ENCODE measurements at regions not wholly inside any gene's neighbourhood (a gene's known extent, or its start where the extent isn't known, plus 50 kb on each side); places are given as distances from the start of the nearest gene placed in this dataset.

DNA sequence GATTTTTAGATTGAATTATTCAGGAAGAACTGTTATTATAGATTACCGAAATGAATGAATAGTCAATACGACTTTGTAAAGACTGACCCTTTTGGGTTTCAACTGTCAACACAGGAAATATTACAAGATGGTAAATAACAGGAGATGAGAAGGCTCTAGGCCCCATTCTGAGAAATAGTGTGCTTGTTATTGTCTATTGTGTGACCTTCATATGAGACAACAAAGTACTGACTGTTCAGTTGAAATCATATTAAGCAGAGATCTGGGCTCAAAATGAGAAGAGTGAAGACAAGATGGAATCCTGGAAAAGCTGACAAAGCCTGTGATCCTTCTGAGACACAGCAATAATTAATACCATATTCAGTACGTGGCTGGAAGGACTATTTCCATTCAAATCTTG is 503.8 kb downstream of the INHBA start:
- Histone ChIP-seq H2AFZ (ENCODE audit: low read length) (no peak overlapping the region), H3K9me3 (ENCODE audit: low read depth, low read length) (no peaks in the 10 kb centered on the region), H3K4me1 (ENCODE audit: insufficient read depth, low read length) (no peaks in the 10 kb centered on the region), H3K27ac (ENCODE audit: low read depth, low read length) (no peak overlapping the region), H3K4me3 (ENCODE audit: insufficient read depth, low read length) (no peak overlapping the region), H3K4me2 (ENCODE audit: insufficient read depth, low read length) (no peak overlapping the region), H3K36me3 (ENCODE audit: insufficient read depth, low read length) (no peaks in the 10 kb centered on the region), H3K27me3 (ENCODE audit: insufficient read depth, low read length) (no peaks in the 10 kb centered on the region), H4K20me1 (ENCODE audit: insufficient read depth, low read length) (no peaks in the 10 kb centered on the region), H3K79me2 (ENCODE audit: insufficient read depth, low read length) (no peaks in the 10 kb centered on the region)
- DNase-seq (ENCODE audit: insufficient read length, low spot score, missing footprints): no peak
- TF ChIP-seq, protein P1, sequence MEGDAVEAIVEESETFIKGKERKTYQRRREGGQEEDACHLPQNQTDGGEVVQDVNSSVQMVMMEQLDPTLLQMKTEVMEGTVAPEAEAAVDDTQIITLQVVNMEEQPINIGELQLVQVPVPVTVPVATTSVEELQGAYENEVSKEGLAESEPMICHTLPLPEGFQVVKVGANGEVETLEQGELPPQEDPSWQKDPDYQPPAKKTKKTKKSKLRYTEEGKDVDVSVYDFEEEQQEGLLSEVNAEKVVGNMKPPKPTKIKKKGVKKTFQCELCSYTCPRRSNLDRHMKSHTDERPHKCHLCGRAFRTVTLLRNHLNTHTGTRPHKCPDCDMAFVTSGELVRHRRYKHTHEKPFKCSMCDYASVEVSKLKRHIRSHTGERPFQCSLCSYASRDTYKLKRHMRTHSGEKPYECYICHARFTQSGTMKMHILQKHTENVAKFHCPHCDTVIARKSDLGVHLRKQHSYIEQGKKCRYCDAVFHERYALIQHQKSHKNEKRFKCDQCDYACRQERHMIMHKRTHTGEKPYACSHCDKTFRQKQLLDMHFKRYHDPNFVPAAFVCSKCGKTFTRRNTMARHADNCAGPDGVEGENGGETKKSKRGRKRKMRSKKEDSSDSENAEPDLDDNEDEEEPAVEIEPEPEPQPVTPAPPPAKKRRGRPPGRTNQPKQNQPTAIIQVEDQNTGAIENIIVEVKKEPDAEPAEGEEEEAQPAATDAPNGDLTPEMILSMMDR (IDR thresholded peaks at IDR 0.05; ENCODE audit: extremely low read depth, low read depth, low read length): no peak

DNA sequence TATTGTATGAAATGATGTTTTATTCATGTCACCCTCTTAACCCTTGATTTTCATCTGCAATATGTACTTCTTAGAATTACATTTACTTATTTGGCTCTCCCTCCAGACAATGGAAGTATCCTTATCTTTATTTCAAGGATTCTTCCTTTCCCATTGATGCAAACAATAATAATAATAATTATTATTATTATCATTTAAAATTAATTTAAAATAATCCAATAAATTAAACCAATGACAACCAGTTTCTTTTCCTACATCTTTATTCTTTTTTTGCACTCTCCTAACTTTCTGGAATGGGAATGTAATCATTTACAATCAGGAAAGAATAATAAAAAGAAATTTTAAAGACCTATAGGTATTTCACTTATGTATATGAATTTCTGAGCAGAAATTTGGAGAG is 504.4 kb downstream of the INHBA start:
- DNase-seq (ENCODE audit: insufficient read length, low spot score, missing footprints): no peak
- TF ChIP-seq, protein P1 (IDR thresholded peaks at IDR 0.05; ENCODE audit: extremely low read depth, low read depth, low read length): no peak
- no peak overlapping the region for H2AFZ ChIP-seq (ENCODE audit: low read length)

DNA sequence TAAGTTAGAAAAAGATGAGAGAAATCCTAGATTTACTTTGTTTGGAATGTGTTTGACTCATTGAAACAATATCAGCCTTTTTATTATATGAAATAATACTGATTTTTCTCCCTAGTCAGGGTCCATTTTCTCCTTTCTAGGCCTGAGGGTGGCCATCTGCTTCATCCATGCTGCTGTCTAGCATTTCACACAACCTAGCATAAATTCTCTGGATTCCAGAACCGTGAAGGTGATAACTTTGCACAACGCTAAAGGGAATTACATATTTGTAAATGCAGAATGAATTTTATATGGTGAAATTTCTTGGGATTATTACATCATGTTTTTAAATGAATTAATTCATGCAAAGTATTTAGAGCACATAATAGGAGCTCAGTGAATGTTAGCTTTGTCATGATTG is 505.1 kb downstream of the INHBA start:
- no peaks in the 10 kb centered on the region for H3K4me1 ChIP-seq (ENCODE audit: insufficient read depth, low read length)
- H3K27ac ChIP-seq (ENCODE audit: low read depth, low read length): no peak overlapping the region
- TF ChIP-seq, protein P1 (IDR thresholded peaks at IDR 0.05; ENCODE audit: extremely low read depth, low read depth, low read length): no peak
- no peaks in the 10 kb centered on the region for H3K36me3 ChIP-seq (ENCODE audit: insufficient read depth, low read length)
- H3K27me3 ChIP-seq (ENCODE audit: insufficient read depth, low read length): no peaks in the 10 kb centered on the region
- no peak overlapping the region for H3K4me2 ChIP-seq (ENCODE audit: insufficient read depth, low read length)
- no peak overlapping the region for H2AFZ ChIP-seq (ENCODE audit: low read length)
- H3K4me3 ChIP-seq (ENCODE audit: insufficient read depth, low read length): no peak overlapping the region
- no peaks in the 10 kb centered on the region for H4K20me1 ChIP-seq (ENCODE audit: insufficient read depth, low read length)
- H3K79me2 ChIP-seq (ENCODE audit: insufficient read depth, low read length): no peaks in the 10 kb centered on the region
- no peaks in the 10 kb centered on the region for H3K9me3 ChIP-seq (ENCODE audit: low read depth, low read length)
- DNase-seq (ENCODE audit: insufficient read length, low spot score, missing footprints): peak; percentile 23

More for the DNA sequence above, 504.4 kb downstream of the INHBA start:
- no peaks in the 10 kb centered on the region for H3K27me3 ChIP-seq (ENCODE audit: insufficient read depth, low read length)
- no peaks in the 10 kb centered on the region for H3K79me2 ChIP-seq (ENCODE audit: insufficient read depth, low read length)
- H3K36me3 ChIP-seq (ENCODE audit: insufficient read depth, low read length): no peaks in the 10 kb centered on the region
- no peak overlapping the region for H3K4me3 ChIP-seq (ENCODE audit: insufficient read depth, low read length)
- H3K27ac ChIP-seq (ENCODE audit: low read depth, low read length): no peak overlapping the region
- H3K9me3 ChIP-seq (ENCODE audit: low read depth, low read length): no peaks in the 10 kb centered on the region
- no peak overlapping the region for H3K4me2 ChIP-seq (ENCODE audit: insufficient read depth, low read length)
- no peaks in the 10 kb centered on the region for H4K20me1 ChIP-seq (ENCODE audit: insufficient read depth, low read length)
- H3K4me1 ChIP-seq (ENCODE audit: insufficient read depth, low read length): no peaks in the 10 kb centered on the region

DNA sequence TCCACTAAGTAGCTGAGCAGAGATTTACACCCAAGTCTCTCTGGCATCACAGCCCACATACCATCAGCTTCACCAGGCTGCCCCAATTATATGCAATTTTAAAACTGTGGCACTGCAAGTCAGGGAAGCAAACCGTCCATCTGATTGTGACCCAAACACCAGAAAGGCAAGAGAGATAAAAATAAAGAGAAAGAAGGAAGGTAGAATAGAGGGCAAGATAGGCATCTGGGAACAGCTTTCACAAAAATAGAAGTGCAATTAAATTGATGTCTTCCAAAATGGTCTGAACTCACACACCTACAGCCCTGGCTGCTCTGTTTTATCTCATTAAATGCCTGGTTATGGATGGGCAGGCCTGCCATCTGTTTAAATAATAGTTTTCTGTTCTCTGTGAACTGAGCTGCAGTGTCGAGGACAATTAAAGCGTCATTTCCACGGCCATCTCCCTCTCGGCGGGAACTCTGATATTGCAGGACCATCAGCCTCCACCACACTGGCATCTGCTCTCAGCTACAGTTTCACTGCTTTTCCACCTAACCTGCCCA is 509.1 kb downstream of the INHBA start:
- H3K4me2 ChIP-seq (ENCODE audit: insufficient read depth, low read length): no peak overlapping the region
- no peak overlapping the region for H3K27ac ChIP-seq (ENCODE audit: low read depth, low read length)
- no peak for DNase-seq (ENCODE audit: insufficient read length, low spot score, missing footprints)
- TF ChIP-seq, protein P1 (IDR thresholded peaks at IDR 0.05; ENCODE audit: extremely low read depth, low read depth, low read length): no peak
- H3K27me3 ChIP-seq (ENCODE audit: insufficient read depth, low read length): no peaks in the 10 kb centered on the region
- no peak overlapping the region for H2AFZ ChIP-seq (ENCODE audit: low read length)
- no peak overlapping the region for H3K4me3 ChIP-seq (ENCODE audit: insufficient read depth, low read length)
- no peaks in the 10 kb centered on the region for H3K36me3 ChIP-seq (ENCODE audit: insufficient read depth, low read length)
- H3K9me3 ChIP-seq (ENCODE audit: low read depth, low read length): no peaks in the 10 kb centered on the region
- H4K20me1 ChIP-seq (ENCODE audit: insufficient read depth, low read length): no peaks in the 10 kb centered on the region
- peaks cover 16% of the 10 kb centered on the region for H3K4me1 ChIP-seq (ENCODE audit: insufficient read depth, low read length)
- no peaks in the 10 kb centered on the region for H3K79me2 ChIP-seq (ENCODE audit: insufficient read depth, low read length)

Measured in osteoblast (primary cell).